Muscle of leg (tissue), 3 donors: ENCODE measurements at regions not wholly inside any gene's neighbourhood (a gene's known extent, or its start where the extent isn't known, plus 50 kb on each side); places are given as distances from the start of the nearest gene placed in this dataset.
"Not testable (repeated sequence)": the region's sequence is repeated elsewhere in the genome, so short reads cannot be mapped to it uniquely, and the experiment has no call there.

ENCODE experiments used
- DNase-seq: peaks from one replicate; pipeline ENCODE4 v3.0.0; 2013
- H3K27ac ChIP-seq: one replicate; pipeline ENCODE4 v1.5.1; 2013; ENCODE audit warnings: mild to moderate bottlenecking, low read length, control low read depth
- H3K27me3 ChIP-seq: one replicate; pipeline ENCODE4 v1.6.1; 2013; ENCODE audit warnings: low read length; ENCODE audit not compliant: control insufficient read depth, insufficient read depth
- H3K36me3 ChIP-seq: one replicate; pipeline ENCODE4 v1.6.1; 2013; ENCODE audit warnings: low read length; ENCODE audit not compliant: control insufficient read depth, insufficient read depth
- H3K4me1 ChIP-seq: one replicate; pipeline ENCODE4 v1.6.1; 2013; ENCODE audit warnings: low read length; ENCODE audit not compliant: control insufficient read depth, insufficient read depth
- H3K4me3 ChIP-seq: one replicate; pipeline ENCODE4 v1.5.1; 2013; ENCODE audit warnings: low read length, control low read depth
- H3K9me3 ChIP-seq: replicated peaks from 2 replicates; pipeline ENCODE4 v1.6.1; 2013; ENCODE audit warnings: low read depth, low read length; ENCODE audit not compliant: control insufficient read depth
- WGBS: methylation state at CpG from one replicate; pipeline ENCODE4 v1.1.5; 2013; ENCODE audit warnings: missing lambda C conversion rate; ENCODE audit not compliant: insufficient coverage; 5-methylcytosine and 5-hydroxymethylcytosine counted together

DNA sequence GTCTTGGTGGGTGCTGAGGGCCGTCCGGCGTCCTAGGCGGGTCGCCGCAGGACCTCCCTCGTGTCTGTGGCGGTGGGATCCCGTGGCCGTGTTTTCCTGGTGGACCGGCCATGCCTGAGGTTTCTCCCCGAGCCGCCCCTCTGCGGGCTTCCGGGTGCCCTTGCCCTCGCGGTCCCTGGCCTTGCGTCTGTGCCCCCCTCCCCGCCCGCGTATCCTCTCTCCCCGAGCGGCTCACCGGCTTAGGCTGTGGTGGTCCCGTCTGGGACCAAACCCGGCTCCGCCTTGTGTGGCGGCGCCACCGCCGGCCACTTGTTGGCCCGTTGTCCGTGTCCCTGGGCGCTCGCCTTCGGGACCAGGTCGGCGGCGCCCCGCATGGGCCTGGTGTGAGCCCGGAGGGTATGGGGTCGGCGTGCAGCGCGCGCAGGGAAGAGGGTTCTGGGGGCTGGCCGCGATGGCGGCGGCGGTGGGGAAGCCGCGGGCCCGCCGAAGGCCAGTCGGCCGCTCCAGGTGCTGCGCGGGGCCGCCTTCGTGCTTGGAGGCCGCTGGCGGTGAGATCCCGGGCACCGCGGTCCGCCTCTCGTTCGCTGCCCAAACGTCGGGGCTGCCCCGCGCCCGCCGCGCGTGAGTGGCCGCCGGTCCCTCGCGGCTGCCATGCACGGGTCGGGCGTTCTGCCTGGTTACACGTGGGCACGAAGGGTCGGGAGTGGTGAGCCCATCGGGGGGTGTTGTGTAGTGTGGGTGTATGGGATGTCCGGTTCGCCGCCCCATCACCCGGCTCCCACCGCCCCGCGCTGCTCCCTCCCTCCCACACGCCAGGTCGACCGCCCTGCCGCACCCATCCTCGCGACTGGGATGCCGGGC lies 3899.1 kb upstream of the OR11H1 start:
- Histone ChIP-seq H3K36me3 (no peaks in the 10 kb centered on the region), H3K27me3 (no peaks in the 10 kb centered on the region), H3K4me1 (no peaks in the 10 kb centered on the region), H3K4me3 (no peak overlapping the region), H3K9me3 (peaks cover 40% of the 10 kb centered on the region), H3K27ac (no peak overlapping the region)
- 87% methylated on average over 101 of the region's 102 CpGs for WGBS
- DNase-seq, result no peak

GRCh38 chr22:11629661-11630385 lies 3898.2 kb upstream of the OR11H1 start:
- 88% methylated on average over 35 of the region's 35 CpGs for WGBS

GRCh38 chr22:11630386-11631084 lies 3897.5 kb upstream of the OR11H1 start:
- H3K4me1 ChIP-seq, H3K27ac ChIP-seq, H3K27me3 ChIP-seq, H3K36me3 ChIP-seq, H3K4me3 ChIP-seq: not testable (repeated sequence)
- DNase-seq, result peak; percentile 20
- 89% methylated on average over 34 of the region's 34 CpGs for WGBS
- peaks cover 37% of the 10 kb centered on the region for H3K9me3 ChIP-seq

More at GRCh38 chr22:11629661-11630385, 3898.2 kb upstream of the OR11H1 start:
- Histone ChIP-seq H3K4me3 (no peak overlapping the region), H3K4me1 (no peaks in the 10 kb centered on the region), H3K9me3 (peaks cover 39% of the 10 kb centered on the region), H3K36me3 (no peaks in the 10 kb centered on the region), H3K27me3 (no peaks in the 10 kb centered on the region), H3K27ac (no peak overlapping the region)
- no peak for DNase-seq
